ENCODE measurements at regions not wholly inside any gene's neighbourhood (a gene's known extent, or its start where the extent isn't known, plus 50 kb on each side); places are given as distances from the start of the nearest gene placed in this dataset.

DNA sequence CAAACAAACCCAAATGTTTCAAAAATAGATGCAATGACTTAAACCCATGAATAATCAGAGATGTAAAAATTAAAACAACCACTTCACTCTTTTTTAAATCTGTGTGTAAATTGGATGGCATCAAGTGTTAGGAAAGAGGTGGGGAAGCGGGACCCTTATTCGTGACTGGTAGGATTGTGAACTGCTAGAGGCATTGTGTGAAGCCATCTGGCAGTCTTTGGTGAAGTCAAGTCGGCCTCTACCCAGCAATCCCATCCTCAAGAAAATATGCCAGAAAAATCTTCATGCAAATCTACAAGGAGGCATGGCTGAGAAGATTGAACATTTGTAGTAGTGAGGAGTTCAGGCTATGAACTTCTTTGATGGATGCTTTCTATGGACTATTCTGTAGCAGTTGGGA, 114.6 kb upstream of the C11orf87 start:
- Histone ChIP-seq H3K9me3 (no peaks in the 10 kb centered on the region), H3K4me1 (no peaks in the 10 kb centered on the region), H3K4me3 (ENCODE audit: low read depth, low read length) (no peak overlapping the region), H3K27me3 (no peaks in the 10 kb centered on the region; the same call in 1 of the 2 replicates), H3K36me3 (no peaks in the 10 kb centered on the region)
- DNase-seq = no peak
- TF ChIP-seq, protein P1, sequence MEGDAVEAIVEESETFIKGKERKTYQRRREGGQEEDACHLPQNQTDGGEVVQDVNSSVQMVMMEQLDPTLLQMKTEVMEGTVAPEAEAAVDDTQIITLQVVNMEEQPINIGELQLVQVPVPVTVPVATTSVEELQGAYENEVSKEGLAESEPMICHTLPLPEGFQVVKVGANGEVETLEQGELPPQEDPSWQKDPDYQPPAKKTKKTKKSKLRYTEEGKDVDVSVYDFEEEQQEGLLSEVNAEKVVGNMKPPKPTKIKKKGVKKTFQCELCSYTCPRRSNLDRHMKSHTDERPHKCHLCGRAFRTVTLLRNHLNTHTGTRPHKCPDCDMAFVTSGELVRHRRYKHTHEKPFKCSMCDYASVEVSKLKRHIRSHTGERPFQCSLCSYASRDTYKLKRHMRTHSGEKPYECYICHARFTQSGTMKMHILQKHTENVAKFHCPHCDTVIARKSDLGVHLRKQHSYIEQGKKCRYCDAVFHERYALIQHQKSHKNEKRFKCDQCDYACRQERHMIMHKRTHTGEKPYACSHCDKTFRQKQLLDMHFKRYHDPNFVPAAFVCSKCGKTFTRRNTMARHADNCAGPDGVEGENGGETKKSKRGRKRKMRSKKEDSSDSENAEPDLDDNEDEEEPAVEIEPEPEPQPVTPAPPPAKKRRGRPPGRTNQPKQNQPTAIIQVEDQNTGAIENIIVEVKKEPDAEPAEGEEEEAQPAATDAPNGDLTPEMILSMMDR (IDR thresholded peaks at IDR 0.05; ENCODE audit: low read depth, low read length) = no peak

- H3K27me3 ChIP-seq = no peaks in the 10 kb centered on the region; the same call in 1 of the 2 replicates
- H3K4me1 ChIP-seq = no peaks in the 10 kb centered on the region
- H3K36me3 ChIP-seq = no peaks in the 10 kb centered on the region
- no peak for DNase-seq
- TF ChIP-seq, protein P1 (IDR thresholded peaks at IDR 0.05; ENCODE audit: low read depth, low read length) = no peak
- no peak overlapping the region for H3K4me3 ChIP-seq (ENCODE audit: low read depth, low read length)
- no peaks in the 10 kb centered on the region for H3K9me3 ChIP-seq
Measured at GRCh38 chr11:109308551-109308950, 113.4 kb upstream of the C11orf87 start.

DNA sequence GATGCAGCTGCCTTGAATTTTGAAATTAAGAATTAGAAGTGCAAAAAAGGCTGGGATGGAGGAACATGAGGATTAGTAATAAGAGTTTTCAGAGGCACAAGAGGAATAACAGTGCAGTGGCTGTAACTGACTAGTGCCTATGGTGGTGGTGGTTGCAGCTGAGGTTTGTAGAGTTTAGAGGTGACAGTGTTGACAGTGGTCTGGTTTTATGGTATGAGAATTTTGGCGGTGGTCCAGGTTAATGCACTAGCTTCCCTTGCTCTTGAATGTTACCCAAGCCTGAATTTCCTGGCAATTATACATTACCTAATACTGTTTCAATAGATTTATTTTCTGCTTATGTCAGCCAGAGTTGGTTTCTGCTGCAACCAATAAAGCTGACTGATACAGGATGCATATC, 112.8 kb upstream of the C11orf87 start:
- Histone ChIP-seq H3K4me1 (no peaks in the 10 kb centered on the region), H3K9me3 (no peaks in the 10 kb centered on the region), H3K4me3 (ENCODE audit: low read depth, low read length) (no peak overlapping the region), H3K27me3 (no peaks in the 10 kb centered on the region; the same call in 1 of the 2 replicates), H3K36me3 (no peaks in the 10 kb centered on the region)
- peak; percentile 54 for DNase-seq
- TF ChIP-seq, protein P1 (IDR thresholded peaks at IDR 0.05; ENCODE audit: low read depth, low read length) = no peak

DNA sequence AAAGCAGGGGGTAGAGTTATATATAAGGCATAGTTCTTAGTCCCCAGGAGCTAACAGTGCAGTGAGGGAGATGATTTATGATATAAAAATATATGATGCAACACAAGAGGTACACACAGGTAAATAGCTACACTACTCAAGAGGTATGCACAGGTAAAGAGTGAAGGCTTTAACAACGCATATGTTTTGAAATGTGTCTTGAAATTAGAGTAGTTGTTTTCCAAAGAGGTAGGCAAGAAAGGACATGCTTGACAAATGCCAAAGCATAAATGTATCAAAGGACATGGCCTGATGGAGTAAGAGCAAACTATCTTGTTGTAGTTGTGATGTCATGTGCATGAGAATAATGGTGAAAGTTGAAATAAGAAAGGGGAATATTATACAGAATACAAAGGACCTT, 104.3 kb upstream of the C11orf87 start:
- Histone ChIP-seq H3K27me3 (no peaks in the 10 kb centered on the region), H3K4me1 (no peaks in the 10 kb centered on the region), H3K36me3 (no peaks in the 10 kb centered on the region), H3K9me3 (no peaks in the 10 kb centered on the region), H3K4me3 (ENCODE audit: low read depth, low read length) (no peak overlapping the region)
- TF ChIP-seq, protein P1 (IDR thresholded peaks at IDR 0.05; ENCODE audit: low read depth, low read length) = no peak
- no peak for DNase-seq

DNA sequence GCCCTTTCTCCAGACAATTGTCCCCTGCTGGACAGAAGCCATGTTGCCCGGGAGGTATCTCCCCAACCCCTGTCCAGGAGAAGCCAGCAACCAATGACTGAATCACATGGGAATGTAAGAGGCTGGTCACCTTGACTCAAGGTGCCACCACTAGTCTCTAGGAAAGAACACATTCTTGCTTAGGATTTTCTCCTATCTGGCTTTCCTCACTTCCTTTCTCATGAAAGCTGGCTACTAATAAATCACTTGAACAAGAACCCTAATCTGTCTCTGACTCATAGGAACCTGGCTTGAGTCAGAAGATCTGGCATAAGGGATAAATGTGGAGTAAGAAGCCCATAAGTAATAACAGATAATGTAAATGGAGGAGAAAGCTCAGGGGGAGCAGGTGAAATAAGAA, 101.4 kb upstream of the C11orf87 start:
- Histone ChIP-seq H3K9me3 (no peaks in the 10 kb centered on the region), H3K27me3 (no peaks in the 10 kb centered on the region), H3K36me3 (no peaks in the 10 kb centered on the region), H3K4me1 (no peaks in the 10 kb centered on the region; the same call in 1 of the 2 replicates), H3K4me3 (ENCODE audit: low read depth, low read length) (no peak overlapping the region)
- no peak for DNase-seq
- TF ChIP-seq, protein P1 (IDR thresholded peaks at IDR 0.05; ENCODE audit: low read depth, low read length) = no peak

- TF ChIP-seq, protein P1 (IDR thresholded peaks at IDR 0.05; ENCODE audit: low read depth, low read length) = no peak
- no peaks in the 10 kb centered on the region; the same call in 1 of the 2 replicates for H3K4me1 ChIP-seq
- DNase-seq = no peak
- H3K36me3 ChIP-seq = no peaks in the 10 kb centered on the region
- no peaks in the 10 kb centered on the region for H3K9me3 ChIP-seq
- no peak overlapping the region for H3K4me3 ChIP-seq (ENCODE audit: low read depth, low read length)
- H3K27me3 ChIP-seq = no peaks in the 10 kb centered on the region
Measured at GRCh38 chr11:109326781-109327180, 95.2 kb upstream of the C11orf87 start.

Data from BE2C (cell line).